Mammary epithelial cell (primary cell): ENCODE measurements at regions not wholly inside any gene's neighbourhood (a gene's known extent, or its start where the extent isn't known, plus 50 kb on each side); places are given as distances from the start of the nearest gene placed in this dataset.

Experiments
- CTCF ChIP-seq, 2 donors: IDR thresholded peaks in 1 of 2; conservative IDR thresholded peaks in 1 of 2; 2 replicates each; pipeline ENCODE4 v1.5.1; 2011 to 2012; ENCODE audit warnings: inconsistent platforms in 2 of 2, low read length in 2 of 2, mild to moderate bottlenecking in 2 of 2, control low read depth in 1 of 2, low read depth in 1 of 2; ENCODE audit not compliant: insufficient read depth in 1 of 2; ENCODE audit errors: extremely low read depth in 1 of 2
- EZH2 ChIP-seq: IDR thresholded peaks from 2 replicates; pipeline ENCODE4 v1.6.1; 2012; ENCODE audit warnings: low read length, inconsistent platforms, borderline replicate concordance

- TF ChIP-seq CTCF (conservative IDR thresholded peaks at IDR 0.05 in 1 of 2, IDR thresholded peaks at IDR 0.05 in 1 of 2; ENCODE audit: extremely low read depth in 1 of 2, insufficient read depth in 1 of 2, low read depth in 1 of 2, low read length in 2 of 2): no peak
- no peak for TF ChIP-seq EZH2
These were observed 370.9 kb upstream of the MARCKS start for GRCh38 chr6:113486199-113486598.
